Hepatocyte (in vitro differentiated cells): ENCODE measurements at regions not wholly inside any gene's neighbourhood (a gene's known extent, or its start where the extent isn't known, plus 50 kb on each side); places are given as distances from the start of the nearest gene placed in this dataset.

Experiments used
- EZH2 ChIP-seq: fragments of 200-600 bp; sonication (generic); IDR thresholded peaks from 2 replicates; pipeline ENCODE4 v1.6.1; 2016; ENCODE audit warnings: antibody characterized with exemption, mild to moderate bottlenecking, borderline replicate concordance
- EZH2phosphoT487 ChIP-seq: fragments of 200-600 bp; sonication (generic); IDR thresholded peaks from one replicate; pipeline ENCODE4 v1.6.1; 2018; ENCODE audit warnings: antibody characterized with exemption, mild to moderate bottlenecking, low read depth, moderate library complexity; ENCODE audit not compliant: unreplicated experiment, severe bottlenecking
- TF ChIP-seq, protein P1 (sequence below): fragments of 200-600 bp; sonication (generic); IDR thresholded peaks from 2 replicates; pipeline ENCODE4 v1.5.1; 2016; ENCODE audit warnings: antibody characterized with exemption, mild to moderate bottlenecking; ENCODE audit not compliant: poor library complexity

DNA sequence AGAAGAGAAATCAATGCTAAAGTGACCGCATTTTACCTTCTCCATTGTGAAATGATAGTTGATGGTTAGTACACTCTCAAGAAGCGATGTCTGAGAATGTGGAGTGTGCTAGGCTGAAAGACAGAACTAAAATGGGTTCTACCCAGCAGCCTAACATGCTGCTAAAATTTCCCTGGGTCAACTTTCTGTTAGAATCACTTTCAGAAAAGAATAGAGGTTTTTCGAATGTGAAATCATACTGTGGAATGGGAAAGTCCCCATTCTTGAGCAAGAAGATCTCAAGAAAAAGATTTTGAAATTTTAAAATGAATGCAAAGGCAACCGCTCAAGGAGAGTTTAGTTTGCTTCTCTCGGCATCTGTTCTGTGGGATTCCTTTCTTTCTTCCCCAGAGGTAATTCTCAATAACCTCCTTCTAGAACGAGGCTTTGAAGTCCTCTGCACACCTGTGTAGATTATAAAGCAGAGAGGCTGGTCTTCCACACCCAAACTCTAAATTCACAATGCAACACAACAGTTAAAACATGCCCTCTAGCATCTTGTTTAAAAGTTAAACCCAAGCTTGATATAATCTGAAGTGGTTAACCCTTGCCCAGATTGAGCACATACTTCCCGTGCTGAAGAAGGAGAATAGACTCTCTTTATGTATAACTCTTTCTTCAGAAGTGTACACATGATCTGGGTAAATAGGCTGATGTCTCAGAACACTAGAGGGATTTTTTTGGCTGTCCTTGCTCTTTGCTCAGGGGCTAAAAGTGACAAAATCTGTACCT, 208.7 kb upstream of the KLF3 start:
- TF ChIP-seq, protein P1, sequence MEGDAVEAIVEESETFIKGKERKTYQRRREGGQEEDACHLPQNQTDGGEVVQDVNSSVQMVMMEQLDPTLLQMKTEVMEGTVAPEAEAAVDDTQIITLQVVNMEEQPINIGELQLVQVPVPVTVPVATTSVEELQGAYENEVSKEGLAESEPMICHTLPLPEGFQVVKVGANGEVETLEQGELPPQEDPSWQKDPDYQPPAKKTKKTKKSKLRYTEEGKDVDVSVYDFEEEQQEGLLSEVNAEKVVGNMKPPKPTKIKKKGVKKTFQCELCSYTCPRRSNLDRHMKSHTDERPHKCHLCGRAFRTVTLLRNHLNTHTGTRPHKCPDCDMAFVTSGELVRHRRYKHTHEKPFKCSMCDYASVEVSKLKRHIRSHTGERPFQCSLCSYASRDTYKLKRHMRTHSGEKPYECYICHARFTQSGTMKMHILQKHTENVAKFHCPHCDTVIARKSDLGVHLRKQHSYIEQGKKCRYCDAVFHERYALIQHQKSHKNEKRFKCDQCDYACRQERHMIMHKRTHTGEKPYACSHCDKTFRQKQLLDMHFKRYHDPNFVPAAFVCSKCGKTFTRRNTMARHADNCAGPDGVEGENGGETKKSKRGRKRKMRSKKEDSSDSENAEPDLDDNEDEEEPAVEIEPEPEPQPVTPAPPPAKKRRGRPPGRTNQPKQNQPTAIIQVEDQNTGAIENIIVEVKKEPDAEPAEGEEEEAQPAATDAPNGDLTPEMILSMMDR = no peak
- no peak for TF ChIP-seq EZH2
- no peak for TF ChIP-seq EZH2phosphoT487
